BJ (cell line): ENCODE measurements at regions not wholly inside any gene's neighbourhood (a gene's known extent, or its start where the extent isn't known, plus 50 kb on each side); places are given as distances from the start of the nearest gene placed in this dataset.
"Not testable (repeated sequence)": the region's sequence is repeated elsewhere in the genome, so short reads cannot be mapped to it uniquely, and the experiment has no call there.

Experiments
- CTCF ChIA-PET: fragments of 350-600 bp; formaldehyde crosslinking; extraction: SDS; loops from one replicate; lab custom pipeline; 2021; ENCODE audit warnings: antibody characterized with exemption, inconsistent platforms; lab: Yijun Ruan, JAX
- POLR2A ChIA-PET: fragments of 300-600 bp; sonication (Branson Sonifier 250); formaldehyde crosslinking; extraction: SDS; loops from one replicate; lab custom pipeline; 2021; ENCODE audit warnings: antibody characterized with exemption; lab: Charles Lee
- DNase-seq: peaks from one replicate; pipeline ENCODE4 v3.0.0-alpha.2; 2011; ENCODE audit warnings: low read depth
- H3K27me3 ChIP-seq: 2 replicates; pipeline ENCODE4 v1.6.0; 2011; ENCODE audit warnings: low read length; ENCODE audit not compliant: control insufficient read depth, insufficient read depth
- H3K36me3 ChIP-seq: 2 replicates; pipeline ENCODE4 v1.5.1; 2011; ENCODE audit warnings: low read length; ENCODE audit not compliant: control insufficient read depth, insufficient read depth
- H3K4me3 ChIP-seq: 2 replicates; pipeline ENCODE4 v1.5.1; 2011; ENCODE audit warnings: low read depth, mild to moderate bottlenecking, control low read depth, low read length
- CTCF ChIP-seq: IDR thresholded peaks from 2 replicates; pipeline ENCODE4 v1.5.1; 2011; ENCODE audit warnings: low read depth, mild to moderate bottlenecking, control low read depth, inconsistent platforms, low read length, moderate library complexity; ENCODE audit not compliant: insufficient read depth

- no peak for DNase-seq
- no peaks in the 10 kb centered on the region for H3K36me3 ChIP-seq
- no peak for TF ChIP-seq CTCF
- no peak overlapping the region for H3K4me3 ChIP-seq
- ChIA-PET POLR2A (no interaction called here), CTCF (no interaction called here)
- no peaks in the 10 kb centered on the region for H3K27me3 ChIP-seq
Observed at GRCh38 chr6:27121640-27122039, 125.9 kb upstream of the PRSS16 start.

- no peak for DNase-seq
- no peaks in the 10 kb centered on the region for H3K27me3 ChIP-seq
- CTCF ChIA-PET: interaction anchor here (1.1 to 1.3 kb wide), 2 partner anchors 45 to 516 kb away, joined by 3 read pairs; no protein-coding TSS in a partner anchor
- H3K4me3 ChIP-seq: no peak overlapping the region
- POLR2A ChIA-PET: no interaction called here
- TF ChIP-seq CTCF: no peak
- H3K36me3 ChIP-seq: no peaks in the 10 kb centered on the region
Observed at GRCh38 chr6:27124252-27124657, 123.2 kb upstream of the PRSS16 start.

- no peaks in the 10 kb centered on the region for H3K36me3 ChIP-seq
- H3K27me3 ChIP-seq: no peaks in the 10 kb centered on the region
- POLR2A ChIA-PET: interaction anchor here (0.6 to 0.7 kb wide), 2 partner anchors 21 to 29 kb away, joined by 3 to 4 read pairs; a partner anchor contains a TSS
- DNase-seq: no peak
- no peak for TF ChIP-seq CTCF
- no peak overlapping the region for H3K4me3 ChIP-seq
- CTCF ChIA-PET: interaction anchor here (1.0 to 1.5 kb wide), 5 partner anchors 9 to 669 kb away, joined by 3 to 9 read pairs (median 7); no protein-coding TSS in a partner anchor
Observed at GRCh38 chr6:27126046-27126814, 121.3 kb upstream of the PRSS16 start.

GRCh38 chr6:27126815-27127537, 120.5 kb upstream of the PRSS16 start:
- peak overlapping the region; percentile 32 for H3K4me3 ChIP-seq
- ChIA-PET CTCF (interaction anchor here (0.6 to 1.7 kb wide), 16 partner anchors 10 to 1279 kb away, joined by 3 to 9 read pairs (median 4); a partner anchor contains a TSS), POLR2A (interaction anchor here (0.6 to 0.7 kb wide), 3 partner anchors 20 to 669 kb away, joined by 3 to 4 read pairs (median 4); a partner anchor contains a TSS)
- TF ChIP-seq CTCF: peak; percentile 86
- no peaks in the 10 kb centered on the region for H3K36me3 ChIP-seq
- DNase-seq: no peak
- H3K27me3 ChIP-seq: no peaks in the 10 kb centered on the region

GRCh38 chr6:27127874-27128273, 119.6 kb upstream of the PRSS16 start:
- H3K36me3 ChIP-seq, H3K4me3 ChIP-seq, DNase-seq, H3K27me3 ChIP-seq, POLR2A ChIA-PET: not testable (repeated sequence)
- CTCF ChIA-PET: interaction anchor here (1.2 to 1.7 kb wide), 4 partner anchors 31 to 49 kb away, joined by 4 to 9 read pairs (median 5); no protein-coding TSS in a partner anchor
